Erythroblast (primary cell): ENCODE measurements at regions not wholly inside any gene's neighbourhood (a gene's known extent, or its start where the extent isn't known, plus 50 kb on each side); places are given as distances from the start of the nearest gene placed in this dataset.

Experiments used
- DNase-seq, 2 experiments: peaks; one replicate each; lab custom pipeline; 2025; lab: John Stamatoyannopoulos, UW
- GATA1 ChIP-seq: IDR thresholded peaks from 2 replicates; pipeline ENCODE4 v1.6.1; 2011; ENCODE audit warnings: low read depth, mild to moderate bottlenecking, control low read depth, low read length, moderate library complexity
- POLR2A ChIP-seq: IDR thresholded peaks from 2 replicates; pipeline ENCODE4 v1.6.1; 2011; ENCODE audit warnings: mild to moderate bottlenecking, low read length

DNA sequence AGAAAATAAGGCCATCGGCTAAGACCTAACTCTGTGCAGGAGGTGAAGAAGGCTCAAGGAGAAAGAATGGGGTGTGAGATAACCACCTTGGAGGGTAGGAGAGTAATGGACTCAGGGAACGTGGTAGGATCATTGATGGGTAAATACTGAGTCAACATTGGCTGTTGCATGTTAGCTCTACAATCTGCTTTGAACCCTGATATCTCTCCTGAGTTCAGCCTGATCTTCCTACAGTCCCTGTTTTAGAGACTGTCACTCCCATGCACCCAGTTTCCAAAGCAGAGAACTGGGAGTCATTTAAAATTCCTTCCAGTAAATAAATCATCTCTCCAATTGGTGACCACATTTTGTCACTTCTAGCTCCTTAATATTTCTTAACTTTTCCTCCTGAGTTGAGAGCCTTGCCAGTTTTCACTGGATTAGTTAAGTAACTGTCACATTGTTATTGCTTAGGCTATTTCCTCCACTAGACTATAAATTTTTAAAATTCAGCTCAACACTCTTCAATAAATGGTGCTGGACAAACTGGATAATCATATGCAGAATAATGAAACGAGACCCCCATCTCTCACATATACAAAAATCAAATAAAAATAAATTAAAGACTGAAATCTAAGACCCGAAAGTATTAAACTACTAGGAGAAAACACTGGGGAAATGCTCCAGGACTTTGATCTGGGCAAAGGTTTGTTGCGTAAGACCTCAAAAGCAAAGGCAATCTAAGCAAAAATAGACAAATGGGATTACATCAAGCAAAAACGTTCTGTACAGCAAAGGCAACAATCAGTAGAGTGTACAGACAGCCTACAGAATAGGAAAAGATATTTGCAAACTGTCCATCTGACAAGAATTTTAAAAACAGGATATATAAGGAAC, 138.9 kb upstream of the TMEM170B start:
- TF ChIP-seq POLR2A (no peak), GATA1 (no peak)
- no peak for DNase-seq

DNA sequence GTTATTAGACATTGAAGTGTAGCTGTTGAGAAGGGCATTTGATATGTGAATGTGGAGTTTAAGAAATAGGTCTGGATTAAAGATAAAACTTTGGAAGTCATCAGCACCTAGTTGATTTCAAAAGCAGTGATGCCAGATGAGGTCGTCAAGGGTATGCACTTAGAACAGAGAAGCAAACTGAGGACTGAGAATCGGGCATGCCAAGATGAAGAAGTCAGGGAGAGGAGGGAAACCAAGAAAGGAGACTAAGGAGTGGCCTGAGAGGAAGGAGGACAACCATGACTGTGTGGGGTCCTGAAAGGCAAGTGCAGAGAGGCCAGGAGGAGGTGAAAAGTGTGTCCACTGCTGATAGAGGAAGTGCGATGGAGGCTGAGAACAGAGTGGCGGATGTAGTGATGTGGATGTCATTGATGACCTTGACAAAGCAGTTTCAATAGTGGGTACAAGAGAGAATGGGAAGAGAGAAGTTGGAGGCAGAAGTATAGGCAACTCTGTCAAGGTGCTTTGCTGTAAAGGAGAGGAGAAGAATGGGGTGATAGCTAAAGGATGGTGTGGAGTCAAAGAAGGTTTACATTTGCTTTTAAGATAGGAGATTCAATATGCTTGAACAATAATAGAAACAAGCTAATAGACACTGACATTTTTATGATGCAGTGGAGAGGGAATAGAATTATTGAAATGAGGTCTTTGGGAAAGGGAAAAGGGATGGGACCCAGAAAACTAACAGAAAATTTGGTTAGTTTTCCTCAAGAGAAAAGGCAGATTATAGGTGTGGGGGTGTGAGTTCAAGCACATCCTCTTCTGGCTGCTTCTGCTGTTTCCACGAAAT, 139.7 kb upstream of the TMEM170B start:
- TF ChIP-seq POLR2A (no peak), GATA1 (no peak)
- DNase-seq, result no peak

DNA sequence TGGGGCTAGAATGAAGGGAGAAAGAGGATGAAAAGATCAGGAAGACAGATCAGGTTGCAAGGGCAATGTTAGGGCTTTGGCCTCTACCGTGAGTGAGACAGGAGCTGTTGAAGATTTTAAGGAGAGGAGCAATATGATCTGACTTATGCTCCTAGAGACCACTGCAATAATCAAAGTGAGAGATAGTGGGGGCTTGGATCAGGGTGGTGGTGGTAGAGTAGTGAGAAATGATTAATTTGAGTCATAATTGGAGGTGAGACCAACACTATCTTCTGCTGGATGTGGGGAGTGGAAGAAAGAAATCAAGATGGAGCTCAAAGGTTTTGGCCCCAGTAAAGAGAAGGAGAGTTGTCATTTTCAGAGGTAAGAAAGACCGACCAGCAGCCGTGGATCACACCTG, 140.7 kb upstream of the TMEM170B start:
- TF ChIP-seq GATA1 (no peak), POLR2A (no peak)
- DNase-seq, result no peak

DNA sequence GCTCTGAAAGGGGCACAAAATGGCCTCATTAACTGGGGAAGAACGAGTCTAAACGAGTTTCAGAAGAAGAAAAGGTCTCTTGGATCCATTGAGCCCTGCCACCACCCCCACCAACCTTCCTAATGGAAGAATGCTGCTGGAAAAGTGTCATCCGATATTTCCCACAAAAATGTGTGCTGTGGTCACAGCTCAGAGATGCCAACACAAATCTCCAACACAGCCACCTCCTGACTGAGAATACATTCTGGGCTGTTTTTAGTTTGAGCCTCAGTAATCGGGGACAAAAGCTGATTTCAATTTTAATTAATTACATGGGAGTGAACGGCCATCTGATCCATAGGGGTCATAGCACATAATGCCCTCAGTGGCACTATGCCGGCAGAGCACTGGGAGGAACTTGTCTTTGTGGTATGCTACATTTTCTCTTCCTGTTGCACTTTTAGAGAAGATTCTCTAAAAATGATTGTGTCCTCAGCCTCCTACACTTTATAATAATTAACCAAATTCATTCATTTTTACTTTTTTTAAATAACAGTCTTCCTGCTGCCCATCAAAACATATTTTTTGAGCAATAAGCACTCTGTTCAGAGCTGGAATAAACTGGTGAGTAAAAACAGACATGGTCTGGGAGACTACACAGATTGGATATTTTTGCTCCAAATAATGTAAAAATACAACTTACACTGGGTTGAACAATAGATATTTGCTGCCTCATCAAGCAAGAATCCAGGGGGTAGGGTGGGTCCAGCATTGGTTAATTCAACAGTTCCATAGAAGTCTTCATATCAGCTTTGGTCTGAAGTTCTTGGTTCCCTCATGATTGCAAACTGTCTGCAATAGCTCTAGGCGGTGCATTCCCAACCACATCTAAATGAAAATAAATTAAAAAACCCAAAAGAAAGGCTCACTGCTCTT, 143.6 kb upstream of the TMEM170B start:
- no peak for DNase-seq
- TF ChIP-seq POLR2A (no peak), GATA1 (no peak)

DNA sequence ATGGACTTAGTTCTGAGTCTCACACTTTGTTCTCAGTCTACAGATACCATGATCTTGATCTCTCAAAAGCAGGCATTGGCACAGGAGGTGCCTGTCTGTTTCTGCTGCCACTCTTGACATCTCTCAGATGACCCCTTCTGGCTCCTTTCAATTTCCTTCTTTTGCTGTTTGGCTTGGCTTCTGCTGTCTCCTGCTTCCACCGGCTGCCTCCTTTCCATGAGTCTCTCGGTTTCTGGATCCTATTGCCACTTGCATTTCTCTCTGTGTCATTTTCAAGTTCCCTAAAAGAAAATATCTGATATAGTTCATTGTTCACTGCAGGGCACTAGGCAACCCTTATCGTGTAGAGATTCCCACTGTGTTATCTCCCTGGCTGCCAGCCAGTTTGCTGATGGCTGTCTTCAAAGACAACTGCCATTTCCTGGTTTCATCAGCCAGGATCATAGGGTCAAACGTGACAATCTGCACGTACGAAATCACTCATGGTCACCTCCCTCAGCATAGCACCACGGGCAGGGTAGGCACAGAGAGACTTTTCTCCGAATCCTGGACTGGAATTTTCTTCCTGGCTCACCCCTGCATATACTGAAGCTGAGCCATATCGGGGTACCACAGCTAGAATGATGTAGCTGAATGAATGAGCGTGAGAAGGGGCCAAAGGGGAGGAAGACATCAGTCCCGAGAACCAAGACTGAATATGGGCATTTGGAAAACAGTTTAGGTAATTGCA, 144.6 kb upstream of the TMEM170B start:
- no peak for TF ChIP-seq GATA1
- no peak for TF ChIP-seq POLR2A
- DNase-seq, result peak; percentile 48 to 80

DNA sequence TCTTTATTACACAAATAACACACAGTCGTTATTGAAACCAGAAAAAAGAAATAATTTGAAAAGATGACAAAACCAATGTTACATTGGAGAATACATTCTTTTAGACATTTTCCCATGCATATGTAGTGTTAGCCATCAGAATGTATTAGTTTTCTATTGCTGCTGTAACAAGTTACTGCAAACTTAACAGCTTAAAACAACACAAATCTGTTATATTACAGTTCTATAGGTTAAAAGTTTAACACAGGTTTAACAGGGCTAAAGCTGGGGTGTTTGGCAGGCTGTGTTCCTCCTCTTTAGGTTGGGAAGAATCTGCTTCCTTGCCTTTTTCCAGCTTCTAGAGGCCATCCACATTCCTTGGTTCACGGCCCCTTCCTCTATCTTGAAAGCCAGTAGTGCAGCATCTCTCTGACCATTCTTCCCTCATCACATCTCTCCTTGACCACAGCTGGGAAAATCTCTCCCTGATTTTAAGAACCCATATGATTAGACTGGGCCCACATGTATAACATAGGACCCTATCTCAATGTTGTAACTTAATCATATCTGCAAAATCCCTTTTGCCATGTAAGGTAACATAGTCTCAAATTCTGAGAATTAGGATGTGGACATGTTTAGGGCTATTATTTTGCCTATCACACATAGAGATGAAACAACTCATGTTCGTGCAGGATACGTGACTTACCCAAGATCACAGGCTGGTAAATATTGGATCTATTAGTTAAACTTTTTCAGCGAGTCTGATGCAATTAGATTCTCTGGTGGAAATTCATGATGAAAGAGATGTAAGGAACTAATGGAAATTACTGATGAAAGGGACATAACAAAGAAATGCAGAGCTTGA, 145.4 kb upstream of the TMEM170B start:
- no peak for TF ChIP-seq POLR2A
- TF ChIP-seq GATA1, result no peak
- DNase-seq, result no peak

DNA sequence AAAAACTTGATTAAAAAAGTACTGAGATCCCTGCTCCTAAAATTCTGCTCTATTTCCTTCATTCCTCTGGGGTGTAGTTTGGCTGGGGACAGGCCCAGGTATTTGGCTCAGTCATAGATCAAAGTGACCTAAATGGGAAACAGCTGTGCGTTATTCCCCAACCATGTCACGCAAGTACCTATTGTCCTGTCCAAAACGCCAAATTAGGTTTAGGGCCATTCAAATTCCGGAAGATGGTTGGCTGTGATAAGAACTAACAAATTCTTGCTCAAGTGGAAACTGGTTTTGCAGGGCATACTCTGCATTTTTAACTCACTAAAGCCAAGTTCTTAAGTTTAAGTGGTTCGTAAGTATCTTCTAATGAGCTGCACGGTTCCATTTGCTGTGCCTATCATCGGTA, 147.6 kb upstream of the TMEM170B start:
- no peak for TF ChIP-seq GATA1
- TF ChIP-seq POLR2A, result no peak
- no peak for DNase-seq

DNA sequence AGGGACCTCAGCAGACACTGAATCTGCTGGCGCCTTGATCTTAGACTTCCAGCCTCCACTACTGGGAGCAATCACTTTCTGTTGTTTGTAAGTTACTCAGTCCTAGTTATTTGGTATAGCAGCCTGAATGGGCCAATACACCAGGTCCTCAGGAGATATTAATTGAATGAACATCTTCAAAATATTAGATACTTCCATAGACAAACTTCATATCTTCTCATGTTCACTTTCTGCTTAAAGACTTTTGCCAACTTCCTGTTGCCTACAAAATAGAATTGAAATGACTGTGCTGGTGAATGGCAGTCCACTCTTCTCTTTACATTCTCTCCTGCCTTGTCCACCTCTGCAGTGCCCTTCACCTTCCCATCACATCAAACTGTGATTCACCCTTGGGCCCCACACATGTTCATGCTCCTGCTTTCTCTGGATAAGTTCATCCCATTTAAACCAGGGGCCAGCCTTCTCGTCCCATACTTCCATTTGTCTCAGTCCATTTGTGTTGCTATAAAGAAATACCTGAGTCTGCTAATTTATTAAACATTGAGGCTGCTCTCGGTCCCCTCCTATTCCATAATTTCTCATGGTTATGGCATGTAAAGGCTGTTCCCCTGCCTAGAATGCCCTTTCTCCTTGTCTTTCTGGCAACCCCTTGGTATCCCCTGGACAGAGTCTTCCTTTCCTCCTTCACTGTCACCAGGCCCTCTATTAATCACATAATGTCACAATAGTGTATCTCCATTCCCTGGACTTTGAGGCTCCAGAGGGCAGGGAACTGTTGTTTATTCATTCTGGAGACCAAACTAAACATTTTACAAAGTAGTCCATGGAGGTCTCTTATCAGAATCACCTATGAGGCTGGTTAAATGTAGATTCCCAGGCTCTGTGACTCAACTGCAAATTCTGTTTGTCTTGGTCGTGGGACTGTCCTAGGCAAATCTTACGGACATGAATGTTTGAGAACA, 148.3 kb upstream of the TMEM170B start:
- no peak for TF ChIP-seq POLR2A
- no peak for TF ChIP-seq GATA1
- DNase-seq, result no peak

DNA sequence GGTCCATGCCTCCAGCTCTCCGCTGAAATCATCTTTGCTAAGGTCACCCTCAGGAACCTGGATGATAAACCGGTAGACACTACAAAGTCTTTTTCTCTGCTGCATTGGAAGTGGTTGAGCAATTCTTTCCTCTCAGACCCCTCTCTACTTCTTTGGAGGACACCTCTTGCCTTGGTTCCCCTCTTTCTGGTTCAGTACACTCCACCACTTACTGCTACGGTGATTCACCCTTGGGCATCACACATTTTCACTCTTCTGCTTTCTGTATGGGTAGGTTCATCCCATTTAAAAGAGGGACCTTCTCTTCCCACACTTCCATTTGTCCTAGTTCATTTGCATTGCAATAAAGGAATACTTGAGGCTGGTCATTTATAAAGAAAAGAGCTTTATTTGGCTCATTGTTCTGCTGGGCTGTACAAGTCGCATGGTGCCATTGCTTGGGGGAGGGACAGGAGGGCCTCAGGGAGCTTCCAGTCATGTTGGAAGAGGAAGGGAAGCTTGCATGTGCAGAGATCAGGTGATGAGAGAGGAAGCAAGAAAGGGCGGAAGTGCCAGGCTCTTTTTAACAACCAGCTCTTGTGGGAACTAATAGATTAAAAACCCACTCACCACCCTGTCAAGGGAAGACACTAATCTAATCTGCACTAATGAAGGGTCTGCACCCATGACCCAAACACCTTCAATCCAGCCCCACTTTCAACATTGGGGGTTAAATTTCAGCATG, 149.7 kb upstream of the TMEM170B start:
- TF ChIP-seq POLR2A (no peak), GATA1 (no peak)
- no peak for DNase-seq

DNA sequence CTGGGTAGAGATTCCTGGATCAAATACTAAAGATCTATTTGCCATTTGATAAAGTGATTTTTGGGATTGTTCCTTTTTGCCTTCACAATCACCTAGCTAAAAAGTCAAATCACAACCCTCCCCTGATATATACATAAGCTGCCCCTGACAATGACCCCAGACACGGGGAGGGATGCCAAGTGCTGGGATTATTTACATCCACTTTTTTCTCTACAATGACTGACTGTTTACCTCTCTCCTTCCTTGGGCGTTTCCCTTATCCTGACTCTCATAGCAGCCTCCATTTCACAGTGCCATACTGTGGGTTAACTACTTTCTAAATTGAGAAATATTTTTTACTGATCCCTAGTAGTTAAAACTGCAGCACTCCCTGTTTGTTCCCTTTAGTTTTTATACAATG, 150.8 kb upstream of the TMEM170B start:
- no peak for TF ChIP-seq POLR2A
- TF ChIP-seq GATA1, result no peak
- no peak for DNase-seq

DNA sequence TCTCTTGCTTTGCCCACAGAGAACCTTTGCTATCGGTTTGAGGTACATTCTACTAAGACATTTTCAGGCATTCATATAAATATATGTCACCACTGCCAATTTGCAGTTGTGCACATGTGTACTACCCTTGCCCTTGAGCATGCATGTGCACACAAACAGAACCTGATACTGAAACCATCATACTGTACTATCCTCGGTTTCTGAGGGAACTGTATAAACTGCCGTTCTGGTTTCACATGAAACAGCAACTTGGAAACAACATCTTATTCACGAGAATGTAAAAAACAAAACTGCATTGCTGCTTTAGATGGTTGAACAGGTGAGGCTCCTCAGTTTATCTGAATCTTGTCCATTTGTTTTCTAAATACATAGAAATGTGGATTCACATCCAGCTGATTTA, 151.2 kb upstream of the TMEM170B start:
- TF ChIP-seq GATA1 (no peak), POLR2A (no peak)
- no peak for DNase-seq
